Ishikawa (cell line): ENCODE measurements at regions not wholly inside any gene's neighbourhood (a gene's known extent, or its start where the extent isn't known, plus 50 kb on each side); places are given as distances from the start of the nearest gene placed in this dataset.

Experiments used
- CEBPB ChIP-seq: IDR thresholded peaks from 2 replicates; pipeline ENCODE4 v1.6.1; 2012
- CREB1 ChIP-seq: IDR thresholded peaks from 2 replicates; pipeline ENCODE4 v1.6.1; 2012; ENCODE audit warnings: low read depth
- EGR1 ChIP-seq: IDR thresholded peaks from 2 replicates; pipeline ENCODE4 v1.6.1; 2012
- EP300 ChIP-seq: IDR thresholded peaks from 2 replicates; pipeline ENCODE4 v1.6.1; 2012; ENCODE audit warnings: borderline replicate concordance
- FOXM1 ChIP-seq: IDR thresholded peaks from 2 replicates; pipeline ENCODE4 v1.6.1; 2012; ENCODE audit warnings: low read depth, borderline replicate concordance
- NFIC ChIP-seq: IDR thresholded peaks from 2 replicates; pipeline ENCODE4 v1.6.1; 2012
- RAD21 ChIP-seq: IDR thresholded peaks from 2 replicates; pipeline ENCODE4 v1.6.1; 2012; ENCODE audit warnings: low read depth
- TAF1 ChIP-seq: IDR thresholded peaks from 2 replicates; pipeline ENCODE4 v1.6.1; 2012; ENCODE audit warnings: low read depth, mild to moderate bottlenecking
- TCF12 ChIP-seq: IDR thresholded peaks from 2 replicates; pipeline ENCODE4 v1.6.1; 2012; ENCODE audit warnings: low read depth
- TEAD4 ChIP-seq: IDR thresholded peaks from 2 replicates; pipeline ENCODE4 v1.6.1; 2012
- USF1 ChIP-seq: IDR thresholded peaks from 2 replicates; pipeline ENCODE4 v1.6.1; 2012
- YY1 ChIP-seq: IDR thresholded peaks from 2 replicates; pipeline ENCODE4 v1.6.1; 2012; ENCODE audit warnings: low read depth
- ZBTB7A ChIP-seq: IDR thresholded peaks from 2 replicates; pipeline ENCODE4 v1.6.1; 2012; ENCODE audit warnings: low read depth
- TF ChIP-seq, protein P1 (sequence below): IDR thresholded peaks from 2 replicates; pipeline ENCODE4 v1.6.1; 2012; ENCODE audit warnings: low read depth, mild to moderate bottlenecking
- TF ChIP-seq, protein P2 (sequence below): IDR thresholded peaks from 2 replicates; pipeline ENCODE4 v1.6.1; 2012

DNA sequence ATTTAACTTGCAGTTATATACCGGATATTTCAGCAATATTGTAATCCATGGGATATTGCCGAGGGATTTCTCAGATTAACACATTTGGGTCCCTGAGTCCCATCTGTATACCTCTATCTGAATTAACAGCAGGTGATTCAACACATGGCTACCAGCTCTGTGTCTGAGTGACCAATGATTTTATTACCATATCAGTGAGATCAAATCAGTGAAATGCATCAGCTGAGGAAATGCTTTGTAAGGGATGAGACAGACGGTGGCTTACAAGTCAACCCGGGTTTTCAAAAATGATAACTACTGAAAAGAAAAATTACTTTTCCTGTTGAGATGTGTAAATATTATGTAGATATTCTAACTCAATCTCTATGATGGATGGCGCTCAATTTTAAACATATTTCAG, 504.1 kb upstream of the PKN2 start:
- TF ChIP-seq TAF1 (no peak), NFIC (no peak), USF1 (no peak), FOXM1 (no peak), YY1 (no peak), RAD21 (no peak), EGR1 (no peak), TEAD4 (no peak), CEBPB (no peak), ZBTB7A (no peak), TCF12 (no peak), CREB1 (no peak), EP300 (no peak)
- TF ChIP-seq, protein P1, sequence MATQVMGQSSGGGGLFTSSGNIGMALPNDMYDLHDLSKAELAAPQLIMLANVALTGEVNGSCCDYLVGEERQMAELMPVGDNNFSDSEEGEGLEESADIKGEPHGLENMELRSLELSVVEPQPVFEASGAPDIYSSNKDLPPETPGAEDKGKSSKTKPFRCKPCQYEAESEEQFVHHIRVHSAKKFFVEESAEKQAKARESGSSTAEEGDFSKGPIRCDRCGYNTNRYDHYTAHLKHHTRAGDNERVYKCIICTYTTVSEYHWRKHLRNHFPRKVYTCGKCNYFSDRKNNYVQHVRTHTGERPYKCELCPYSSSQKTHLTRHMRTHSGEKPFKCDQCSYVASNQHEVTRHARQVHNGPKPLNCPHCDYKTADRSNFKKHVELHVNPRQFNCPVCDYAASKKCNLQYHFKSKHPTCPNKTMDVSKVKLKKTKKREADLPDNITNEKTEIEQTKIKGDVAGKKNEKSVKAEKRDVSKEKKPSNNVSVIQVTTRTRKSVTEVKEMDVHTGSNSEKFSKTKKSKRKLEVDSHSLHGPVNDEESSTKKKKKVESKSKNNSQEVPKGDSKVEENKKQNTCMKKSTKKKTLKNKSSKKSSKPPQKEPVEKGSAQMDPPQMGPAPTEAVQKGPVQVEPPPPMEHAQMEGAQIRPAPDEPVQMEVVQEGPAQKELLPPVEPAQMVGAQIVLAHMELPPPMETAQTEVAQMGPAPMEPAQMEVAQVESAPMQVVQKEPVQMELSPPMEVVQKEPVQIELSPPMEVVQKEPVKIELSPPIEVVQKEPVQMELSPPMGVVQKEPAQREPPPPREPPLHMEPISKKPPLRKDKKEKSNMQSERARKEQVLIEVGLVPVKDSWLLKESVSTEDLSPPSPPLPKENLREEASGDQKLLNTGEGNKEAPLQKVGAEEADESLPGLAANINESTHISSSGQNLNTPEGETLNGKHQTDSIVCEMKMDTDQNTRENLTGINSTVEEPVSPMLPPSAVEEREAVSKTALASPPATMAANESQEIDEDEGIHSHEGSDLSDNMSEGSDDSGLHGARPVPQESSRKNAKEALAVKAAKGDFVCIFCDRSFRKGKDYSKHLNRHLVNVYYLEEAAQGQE, result no peak
- TF ChIP-seq, protein P2, sequence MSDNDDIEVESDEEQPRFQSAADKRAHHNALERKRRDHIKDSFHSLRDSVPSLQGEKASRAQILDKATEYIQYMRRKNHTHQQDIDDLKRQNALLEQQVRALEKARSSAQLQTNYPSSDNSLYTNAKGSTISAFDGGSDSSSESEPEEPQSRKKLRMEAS, result no peak

DNA sequence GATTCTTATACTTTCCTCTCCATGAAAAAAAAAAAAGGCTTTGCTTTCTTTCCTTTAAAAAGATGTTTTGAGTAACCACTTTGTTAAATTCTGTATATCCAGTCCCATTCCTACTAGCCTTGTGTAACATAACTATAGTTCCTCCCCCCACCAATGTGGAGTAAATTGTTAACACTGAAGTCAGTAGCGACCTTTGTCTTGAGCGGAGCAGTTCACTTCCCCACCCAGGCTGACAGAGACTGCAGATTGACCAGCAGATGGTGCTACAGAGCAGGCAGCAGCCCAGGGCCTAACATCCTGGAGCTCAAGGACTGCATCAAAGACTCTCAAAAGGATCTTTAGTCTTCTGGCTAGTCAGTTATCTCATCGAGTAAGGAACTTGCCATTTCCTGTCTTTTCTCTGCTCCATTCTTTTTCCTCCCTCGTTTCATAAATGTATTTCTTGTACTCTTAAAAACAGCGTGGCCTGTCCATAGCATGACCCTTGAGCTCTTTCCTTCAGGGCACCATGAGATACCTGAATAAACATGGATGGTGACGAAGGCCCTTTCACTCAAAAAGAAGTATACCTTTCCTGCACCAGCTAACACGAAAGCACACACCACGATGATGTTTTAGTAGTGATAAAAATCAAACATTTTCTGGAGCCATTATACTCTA, 503.5 kb upstream of the PKN2 start:
- TF ChIP-seq RAD21 (peak; percentile 85), NFIC (no peak), USF1 (no peak), CREB1 (no peak)

DNA sequence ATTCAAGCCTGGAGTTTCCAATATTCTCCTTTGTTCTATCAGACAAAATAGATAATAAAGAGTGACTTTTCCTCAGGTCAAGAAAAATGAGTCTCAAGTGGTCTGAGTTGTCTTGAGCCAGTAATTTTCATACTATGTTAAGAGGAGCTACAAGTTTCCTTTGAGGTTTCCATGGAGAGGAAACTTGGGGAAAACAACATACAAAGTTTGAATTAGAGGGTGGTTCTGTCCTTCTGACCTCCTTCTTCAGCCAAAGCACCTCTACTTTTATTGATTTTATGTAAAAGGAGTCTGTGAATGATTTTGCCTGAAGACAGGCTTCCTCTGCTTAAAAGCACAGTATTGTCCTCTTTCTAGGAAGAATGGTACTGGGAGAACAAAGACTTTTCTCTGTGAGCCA, 497.2 kb upstream of the PKN2 start:
- TF ChIP-seq ZBTB7A (no peak), YY1 (no peak), TAF1 (no peak), USF1 (no peak), TCF12 (no peak), FOXM1 (no peak), EGR1 (no peak), TEAD4 (no peak), EP300 (no peak)
- TF ChIP-seq, protein P1, result no peak
- TF ChIP-seq, protein P2, result no peak

GRCh38 chr1:88188038-88188437, 496.0 kb upstream of the PKN2 start:
- TF ChIP-seq EP300 (no peak), TAF1 (no peak), CEBPB (no peak), USF1 (no peak)

- TF ChIP-seq ZBTB7A (no peak), CEBPB (no peak), EP300 (no peak), FOXM1 (no peak), RAD21 (no peak), TEAD4 (no peak), EGR1 (no peak), YY1 (no peak), TAF1 (no peak), USF1 (no peak), CREB1 (no peak), NFIC (no peak), TCF12 (no peak)
- TF ChIP-seq, protein P2, result no peak
- TF ChIP-seq, protein P1, result no peak
Measured at GRCh38 chr1:88189525-88189924, 494.5 kb upstream of the PKN2 start.
